Retinal pigment epithelial cell (primary cell): ENCODE measurements at regions not wholly inside any gene's neighbourhood (a gene's known extent, or its start where the extent isn't known, plus 50 kb on each side); places are given as distances from the start of the nearest gene placed in this dataset.

Experiments
- DNase-seq: peaks from one replicate; pipeline ENCODE4 v3.0.0-alpha.2; 2010; ENCODE audit warnings: low read depth
- H3K4me3 ChIP-seq: 2 replicates; pipeline ENCODE4 v1.5.1; 2011; ENCODE audit warnings: mild to moderate bottlenecking, low read length, control low read depth, moderate library complexity
- TF ChIP-seq, protein P1 (sequence below): conservative IDR thresholded peaks from 2 replicates; pipeline ENCODE4 v1.5.1; 2011; ENCODE audit warnings: low read depth, low read length, control low read depth, inconsistent platforms

DNA sequence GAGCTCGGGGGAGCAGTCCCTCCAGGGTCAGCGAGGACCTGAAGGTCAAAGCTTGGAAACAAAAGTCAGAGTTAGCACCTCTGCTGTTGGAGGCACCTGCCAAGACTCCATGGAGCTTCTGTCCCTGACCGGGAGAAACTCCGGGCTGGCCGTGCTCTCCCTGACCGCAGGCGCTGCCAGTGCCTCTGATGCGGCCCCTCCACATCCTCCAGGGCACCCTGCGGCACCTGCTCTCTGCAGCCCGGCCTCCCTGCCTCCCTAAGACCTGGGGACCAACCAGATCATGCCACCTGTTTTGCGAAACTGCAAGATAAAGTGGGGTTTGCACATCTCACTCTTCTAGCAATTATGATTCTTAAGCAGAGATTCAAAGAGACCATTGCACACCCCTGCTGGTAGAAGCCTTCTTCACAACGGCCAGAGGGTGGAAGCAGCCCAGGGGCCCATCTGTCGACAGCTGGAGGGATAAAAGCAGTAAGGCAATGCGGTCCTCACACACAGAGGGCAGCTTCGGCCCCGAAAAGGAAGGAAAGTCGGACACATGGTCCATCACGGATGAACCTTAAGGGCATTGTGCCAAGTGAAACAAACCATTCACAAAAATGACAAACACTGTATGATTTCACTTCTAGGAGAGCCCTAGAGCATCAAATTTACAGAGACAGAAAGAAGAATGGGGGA lies 477.1 kb downstream of the BRD1 start:
- H3K4me3 ChIP-seq, result no peak overlapping the region
- no peak for DNase-seq
- TF ChIP-seq, protein P1, sequence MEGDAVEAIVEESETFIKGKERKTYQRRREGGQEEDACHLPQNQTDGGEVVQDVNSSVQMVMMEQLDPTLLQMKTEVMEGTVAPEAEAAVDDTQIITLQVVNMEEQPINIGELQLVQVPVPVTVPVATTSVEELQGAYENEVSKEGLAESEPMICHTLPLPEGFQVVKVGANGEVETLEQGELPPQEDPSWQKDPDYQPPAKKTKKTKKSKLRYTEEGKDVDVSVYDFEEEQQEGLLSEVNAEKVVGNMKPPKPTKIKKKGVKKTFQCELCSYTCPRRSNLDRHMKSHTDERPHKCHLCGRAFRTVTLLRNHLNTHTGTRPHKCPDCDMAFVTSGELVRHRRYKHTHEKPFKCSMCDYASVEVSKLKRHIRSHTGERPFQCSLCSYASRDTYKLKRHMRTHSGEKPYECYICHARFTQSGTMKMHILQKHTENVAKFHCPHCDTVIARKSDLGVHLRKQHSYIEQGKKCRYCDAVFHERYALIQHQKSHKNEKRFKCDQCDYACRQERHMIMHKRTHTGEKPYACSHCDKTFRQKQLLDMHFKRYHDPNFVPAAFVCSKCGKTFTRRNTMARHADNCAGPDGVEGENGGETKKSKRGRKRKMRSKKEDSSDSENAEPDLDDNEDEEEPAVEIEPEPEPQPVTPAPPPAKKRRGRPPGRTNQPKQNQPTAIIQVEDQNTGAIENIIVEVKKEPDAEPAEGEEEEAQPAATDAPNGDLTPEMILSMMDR, result no peak

DNA sequence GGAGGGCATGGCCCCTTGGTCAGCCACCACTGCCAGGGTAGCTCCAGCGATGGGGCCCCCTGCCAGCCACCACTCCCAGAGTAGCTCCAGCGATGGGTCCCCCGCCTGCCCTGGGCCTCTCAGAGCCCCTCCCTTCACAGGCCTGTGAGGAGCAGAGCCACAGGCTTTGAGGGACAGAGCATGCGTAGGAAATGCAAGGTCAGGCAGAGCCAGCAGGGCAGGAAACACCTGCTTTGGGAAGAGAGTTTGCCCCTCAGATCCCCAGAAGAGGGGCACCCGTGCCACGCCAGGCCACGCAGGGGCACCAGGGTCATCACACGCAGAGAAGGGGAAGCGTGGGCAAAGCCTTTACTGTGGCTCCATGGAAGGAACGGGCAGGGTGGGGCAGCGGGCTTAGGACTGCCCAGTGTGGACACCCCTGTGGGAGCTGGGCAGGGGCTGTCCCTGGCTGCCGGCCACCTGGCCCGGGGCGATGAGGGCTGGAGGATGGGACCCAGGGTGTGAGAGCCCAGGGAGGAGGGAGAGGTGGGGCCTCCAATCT lies 477.8 kb downstream of the BRD1 start:
- TF ChIP-seq, protein P1, result no peak
- no peak for DNase-seq

DNA sequence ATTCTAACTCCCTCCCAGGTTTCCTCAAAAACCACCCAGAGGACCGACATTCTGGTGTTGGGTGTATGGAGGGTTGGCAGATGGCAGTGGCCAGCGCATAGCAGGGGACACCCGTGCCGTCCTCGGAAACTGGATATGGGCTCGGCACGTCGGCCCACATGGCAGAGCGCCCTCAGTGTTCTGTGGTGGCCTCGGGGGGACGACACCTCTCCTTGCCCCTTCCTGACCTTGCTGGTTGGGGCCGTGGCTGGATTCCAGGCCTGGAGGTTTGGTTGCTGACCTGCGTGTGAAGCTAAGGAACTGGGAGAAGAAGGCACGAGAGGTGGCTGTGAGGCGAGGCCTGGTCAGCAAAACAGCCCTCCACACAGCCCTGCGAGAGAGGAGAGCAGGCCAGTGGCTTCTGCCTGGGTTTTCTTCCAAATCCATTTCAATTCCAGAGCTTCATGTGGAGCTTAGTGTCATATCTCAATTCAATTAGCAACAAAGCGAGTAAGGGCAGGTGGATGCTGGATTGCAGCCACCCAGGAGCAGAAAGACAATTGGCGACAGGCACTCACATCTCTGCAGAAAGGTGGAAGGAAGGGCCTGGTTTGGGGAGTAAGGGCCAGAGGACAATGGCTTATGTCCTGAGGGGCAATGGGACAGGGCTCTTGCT lies 478.4 kb downstream of the BRD1 start:
- H3K4me3 ChIP-seq, result no peak overlapping the region
- TF ChIP-seq, protein P1, result no peak
- no peak for DNase-seq

More for the DNA sequence above, 477.8 kb downstream of the BRD1 start:
- no peak overlapping the region for H3K4me3 ChIP-seq

DNA sequence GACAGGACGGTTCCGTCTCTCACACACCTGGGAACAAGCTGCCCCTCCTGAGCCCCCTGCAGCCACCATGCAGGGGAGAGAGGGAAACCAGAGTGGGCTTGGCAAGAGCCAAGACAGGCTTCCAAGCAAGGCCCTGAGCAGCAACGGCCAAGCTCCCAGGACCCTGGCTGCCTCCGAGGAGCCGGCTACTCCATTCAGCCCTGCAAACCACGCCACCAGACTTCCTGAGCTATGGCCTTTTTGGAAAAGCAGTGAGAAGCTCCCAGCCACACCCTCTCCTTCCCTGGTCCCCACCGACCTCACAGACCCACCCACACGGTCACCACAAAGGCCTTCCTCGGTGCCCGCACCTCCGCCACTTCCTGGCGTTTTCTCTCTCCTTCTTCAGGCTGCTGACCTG lies 479.0 kb downstream of the BRD1 start:
- TF ChIP-seq, protein P1, result no peak

DNA sequence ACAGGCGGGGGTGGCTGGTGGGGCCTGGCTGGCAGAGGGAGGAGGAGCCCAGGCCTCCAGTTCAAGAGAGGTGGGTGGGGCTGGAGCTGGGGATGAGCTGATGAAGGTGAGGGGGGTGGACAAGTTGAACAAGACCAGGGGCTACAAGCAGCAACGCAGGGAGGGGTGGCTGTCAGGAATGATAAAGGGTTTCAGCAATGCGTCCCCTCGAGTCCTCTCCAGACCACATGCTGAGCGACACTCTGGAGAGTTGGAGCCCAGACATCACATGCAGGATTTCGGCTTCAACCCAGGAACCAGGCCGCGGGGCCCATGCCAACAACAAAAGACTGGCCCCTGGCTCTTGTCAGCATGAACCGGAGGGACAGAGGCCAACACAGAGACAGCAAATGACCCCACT lies 480.3 kb downstream of the BRD1 start:
- TF ChIP-seq, protein P1, result no peak

More for the DNA sequence above, 479.0 kb downstream of the BRD1 start:
- H3K4me3 ChIP-seq, result no peak overlapping the region
- no peak for DNase-seq

DNA sequence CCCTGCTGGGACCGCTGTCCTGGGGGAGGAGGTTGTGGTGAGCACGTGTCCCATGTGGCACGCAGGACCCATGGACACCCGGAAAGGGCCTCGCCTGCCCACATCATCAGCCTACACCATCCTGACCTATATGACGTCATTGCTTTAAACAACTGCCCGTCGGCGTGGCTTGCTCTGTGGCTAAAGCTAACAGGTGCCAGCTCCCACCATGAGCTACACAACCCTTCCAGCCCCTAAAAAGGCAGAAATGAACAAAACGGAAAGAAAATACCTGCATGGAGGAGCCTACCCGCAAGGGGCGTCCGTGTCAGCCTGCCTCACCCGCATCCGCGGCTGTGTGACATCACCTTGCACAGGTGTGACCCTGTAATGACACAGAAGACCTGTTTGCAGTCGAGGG lies 481.8 kb downstream of the BRD1 start:
- TF ChIP-seq, protein P1, result no peak
- no peak for DNase-seq
- no peak overlapping the region for H3K4me3 ChIP-seq

More for the DNA sequence above, 480.3 kb downstream of the BRD1 start:
- no peak overlapping the region for H3K4me3 ChIP-seq
- no peak for DNase-seq
